ENCODE measurements at regions not wholly inside any gene's neighbourhood (a gene's known extent, or its start where the extent isn't known, plus 50 kb on each side); places are given as distances from the start of the nearest gene placed in this dataset.

GRCh38 chr9:33638391-33638915, 114.4 kb downstream of the ANKRD18B start:
- H3K4me3 ChIP-seq: no peak overlapping the region
- H3K27me3 ChIP-seq: no peaks in the 10 kb centered on the region
- intact Hi-C loops (cut with DNase I): no loop called here
- no peaks in the 10 kb centered on the region for H3K9me3 ChIP-seq
- no peak for TF ChIP-seq POLR2A (IDR thresholded peaks at IDR 0.05)
- no peak for TF ChIP-seq CTCF (IDR thresholded peaks at IDR 0.05)
- no peak overlapping the region for H3K27ac ChIP-seq
- ATAC-seq (no peak), DNase-seq (no peak)
- 49 to 74% methylated on average over 6 of the region's 6 CpGs for WGBS, 2 donors
- H3K4me1 ChIP-seq: no peaks in the 10 kb centered on the region
- H3K36me3 ChIP-seq (replicated peaks in 1 of 2; ENCODE audit: insufficient read depth in 1 of 2, low read depth in 2 of 2): no peaks in the 10 kb centered on the region

- H3K27me3 ChIP-seq: no peaks in the 10 kb centered on the region
- intact Hi-C loops (cut with DNase I): no loop called here
- H3K27ac ChIP-seq: no peak overlapping the region
- no peaks in the 10 kb centered on the region for H3K9me3 ChIP-seq
- H3K4me3 ChIP-seq: no peak overlapping the region
- TF ChIP-seq POLR2A (IDR thresholded peaks at IDR 0.05): no peak
- no peak for TF ChIP-seq CTCF (IDR thresholded peaks at IDR 0.05)
- no peaks in the 10 kb centered on the region for H3K36me3 ChIP-seq (replicated peaks in 1 of 2; ENCODE audit: insufficient read depth in 1 of 2, low read depth in 2 of 2)
- DNase-seq: no peak
- no peak for ATAC-seq
- no peaks in the 10 kb centered on the region for H3K4me1 ChIP-seq
Measured at GRCh38 chr9:33645706-33646105, 121.7 kb downstream of the ANKRD18B start.

- ATAC-seq (no peak), DNase-seq (no peak)
- H3K9me3 ChIP-seq: no peaks in the 10 kb centered on the region
- no peaks in the 10 kb centered on the region for H3K36me3 ChIP-seq (replicated peaks in 1 of 2; ENCODE audit: insufficient read depth in 1 of 2, low read depth in 2 of 2)
- H3K4me1 ChIP-seq: no peaks in the 10 kb centered on the region
- no peak for TF ChIP-seq POLR2A (IDR thresholded peaks at IDR 0.05)
- no peak for TF ChIP-seq CTCF (IDR thresholded peaks at IDR 0.05)
- intact Hi-C loops (cut with DNase I): no loop called here
- no peaks in the 10 kb centered on the region for H3K27me3 ChIP-seq
- H3K27ac ChIP-seq: no peak overlapping the region
- H3K4me3 ChIP-seq: no peak overlapping the region
Measured at GRCh38 chr9:33649463-33649862, 125.4 kb downstream of the ANKRD18B start.

GRCh38 chr9:33651125-33651524, 127.1 kb downstream of the ANKRD18B start:
- no peaks in the 10 kb centered on the region for H3K36me3 ChIP-seq (replicated peaks in 1 of 2; ENCODE audit: insufficient read depth in 1 of 2, low read depth in 2 of 2)
- intact Hi-C loops (cut with DNase I): no loop called here
- TF ChIP-seq CTCF (IDR thresholded peaks at IDR 0.05): no peak
- TF ChIP-seq POLR2A (IDR thresholded peaks at IDR 0.05): no peak
- no peaks in the 10 kb centered on the region for H3K27me3 ChIP-seq
- no peaks in the 10 kb centered on the region for H3K9me3 ChIP-seq
- ATAC-seq (no peak), DNase-seq (no peak)
- 59 to 65% methylated on average over 3 of the region's 3 CpGs for WGBS, 2 donors
- no peak overlapping the region for H3K4me3 ChIP-seq
- no peaks in the 10 kb centered on the region for H3K4me1 ChIP-seq
- H3K27ac ChIP-seq: no peak overlapping the region

GRCh38 chr9:33659921-33660320, 135.4 kb upstream of the PRSS3 start:
- Histone ChIP-seq H3K27ac (no peak overlapping the region), H3K27me3 (no peaks in the 10 kb centered on the region), H3K4me3 (no peak overlapping the region), H3K4me1 (no peaks in the 10 kb centered on the region), H3K9me3 (no peaks in the 10 kb centered on the region), H3K36me3 (replicated peaks in 1 of 2; ENCODE audit: insufficient read depth in 1 of 2, low read depth in 2 of 2) (no peaks in the 10 kb centered on the region)
- TF ChIP-seq POLR2A (IDR thresholded peaks at IDR 0.05) (no peak), CTCF (IDR thresholded peaks at IDR 0.05) (no peak)
- DNase-seq (no peak), ATAC-seq (no peak)
- intact Hi-C loops (cut with DNase I): no loop called here
- WGBS, 2 donors: 74 to 78% methylated on average over 1 of the region's 1 CpG

Measured in body of pancreas (tissue), 4 donors.